Stimulated activated CD4-positive, alpha-beta T cell treated with anti-CD3 and anti-CD28 coated beads, TNF-alpha, amount 100 ng/mL, for 24 hours (primary cell): ENCODE measurements at regions not wholly inside any gene's neighbourhood (a gene's known extent, or its start where the extent isn't known, plus 50 kb on each side); places are given as distances from the start of the nearest gene placed in this dataset.

Experiments
- DNase-seq, 3 experiments: peaks; one replicate each; pipeline ENCODE4 v3.0.0-alpha.2; 2020; ENCODE audit warnings: low read depth in 3 of 3

DNA sequence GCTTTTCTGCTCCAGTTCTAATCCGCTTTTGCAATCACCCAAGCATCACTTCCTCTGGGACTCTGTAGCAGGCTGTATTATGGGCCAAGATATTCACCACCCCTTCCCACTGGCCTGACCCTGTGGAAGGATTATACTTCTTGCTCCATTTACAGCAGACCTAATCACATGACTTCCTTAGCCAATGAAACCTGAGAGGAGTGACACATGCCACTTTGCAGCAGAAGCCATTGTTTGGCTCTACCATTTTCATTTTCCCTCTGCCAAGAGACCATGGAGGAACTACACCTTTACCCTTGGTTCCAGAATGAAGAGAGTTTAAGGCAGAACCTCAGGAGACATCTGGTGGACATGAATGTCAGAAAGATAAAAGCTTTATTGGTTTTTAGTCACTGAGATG is 134.9 kb upstream of the HSD17B12 start:
- no peak for DNase-seq

DNA sequence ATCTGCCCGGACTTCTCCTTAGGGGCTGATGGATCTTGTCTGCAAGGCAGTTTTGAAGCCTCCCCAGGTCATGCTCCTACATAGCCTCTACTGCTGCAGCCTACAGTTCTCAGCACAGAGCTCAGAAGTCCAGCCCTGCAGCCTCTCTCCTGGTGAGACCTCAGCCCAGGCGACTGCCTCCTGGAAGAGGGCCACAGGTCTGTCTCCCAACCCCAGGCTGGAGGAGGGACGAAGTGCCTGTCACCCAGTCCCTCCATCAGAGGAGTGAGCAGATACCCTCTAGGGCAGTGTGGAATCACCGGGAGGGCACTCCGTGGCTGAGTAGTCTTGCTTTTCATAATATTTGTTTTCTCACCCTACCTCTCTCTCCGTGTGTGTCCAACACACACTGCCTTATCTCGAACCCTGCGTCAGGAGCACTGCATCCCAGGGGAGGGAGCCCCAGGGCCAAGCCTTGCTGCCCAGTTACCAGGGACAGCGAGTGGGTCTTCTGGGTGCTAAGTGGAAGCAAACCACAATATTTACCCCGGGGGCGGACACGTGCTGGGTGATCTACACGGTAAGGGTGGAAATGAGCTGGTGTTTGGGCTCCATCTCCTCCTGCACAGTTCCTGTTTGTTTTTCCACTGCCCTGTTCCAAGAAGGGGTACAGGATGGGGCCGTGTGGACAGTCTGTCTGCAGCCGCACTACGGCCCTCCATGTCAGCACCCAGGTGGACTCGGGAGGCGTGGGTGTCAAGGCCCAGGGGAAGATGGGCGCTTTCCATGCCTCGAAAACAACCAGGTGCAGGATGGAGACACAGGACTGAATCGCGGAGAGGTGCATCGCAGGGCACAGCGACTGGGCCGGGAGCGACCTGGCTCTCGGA is 133.7 kb upstream of the HSD17B12 start:
- no peak for DNase-seq

GRCh38 chr11:43547430-43547831 is 133.1 kb upstream of the HSD17B12 start:
- no peak for DNase-seq

DNA sequence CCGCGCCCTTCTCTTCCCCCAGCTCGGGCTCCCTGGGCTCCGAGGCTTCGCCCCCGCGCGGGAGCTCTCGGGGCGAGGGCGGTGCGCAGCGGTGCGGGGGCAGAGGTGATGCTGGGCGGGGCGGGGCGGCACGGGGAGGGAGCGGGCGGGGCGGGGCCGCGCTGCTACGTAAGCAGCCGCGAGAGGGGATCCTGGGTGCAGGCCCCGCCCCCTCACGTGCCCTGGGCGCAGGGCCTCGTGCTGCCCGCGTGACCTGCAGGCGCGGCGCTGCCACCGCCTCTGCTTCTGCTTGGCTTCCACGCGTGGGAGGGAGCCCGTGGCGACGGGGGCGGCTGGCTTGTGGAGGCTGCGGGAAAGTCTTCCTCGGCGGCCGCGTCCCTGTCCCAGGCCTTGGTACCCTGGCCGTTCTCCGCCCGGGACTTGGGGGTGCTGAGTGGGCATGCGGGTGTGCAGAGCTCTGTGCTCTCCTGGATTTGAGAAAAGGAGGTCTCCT is 132.6 kb upstream of the HSD17B12 start:
- no peak for DNase-seq

GRCh38 chr11:43548916-43549315 is 131.6 kb upstream of the HSD17B12 start:
- no peak for DNase-seq

DNA sequence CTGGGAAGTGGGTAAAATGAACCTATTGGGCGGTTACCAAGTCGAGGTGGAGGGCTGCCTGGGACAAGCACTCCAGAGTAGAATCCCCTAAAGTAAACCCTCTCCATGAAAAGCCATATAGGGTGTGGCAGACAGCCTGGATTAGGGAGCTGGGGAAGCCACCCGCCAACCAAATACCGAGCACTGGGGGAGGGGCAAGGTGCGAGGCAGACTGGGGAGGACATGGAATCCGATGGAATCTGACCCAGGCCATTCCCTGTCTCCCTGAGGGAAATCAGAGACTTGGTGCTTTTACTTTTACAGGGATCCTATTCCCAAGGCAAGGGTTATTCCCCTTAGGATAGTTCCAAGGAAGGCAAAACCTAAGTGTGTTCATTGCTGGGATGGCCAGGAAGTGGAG is 130.9 kb upstream of the HSD17B12 start:
- DNase-seq: no peak

DNA sequence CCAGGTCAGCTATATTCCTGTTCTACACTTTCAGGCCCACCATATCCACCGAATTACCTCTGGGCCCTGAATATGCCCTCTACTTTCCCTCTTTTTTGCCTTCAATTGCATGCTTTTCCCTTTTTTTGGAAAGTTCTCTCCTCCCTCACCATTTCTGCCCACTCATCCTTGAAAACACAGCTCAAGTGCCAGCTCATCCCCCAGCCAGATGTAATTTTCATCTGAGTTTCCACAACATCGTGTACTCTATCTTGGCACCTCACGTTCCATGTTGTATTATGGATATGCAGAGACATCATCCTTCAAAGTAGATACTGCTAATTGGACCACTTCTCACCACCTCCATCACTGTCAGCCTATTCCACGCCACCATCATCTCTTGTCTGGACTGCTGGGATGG is 129.8 kb upstream of the HSD17B12 start:
- DNase-seq: no peak

- no peak for DNase-seq
Observed at GRCh38 chr11:43554148-43554473, 126.4 kb upstream of the HSD17B12 start.

- DNase-seq: no peak
Observed at GRCh38 chr11:43555186-43555585, 125.4 kb upstream of the HSD17B12 start.

DNA sequence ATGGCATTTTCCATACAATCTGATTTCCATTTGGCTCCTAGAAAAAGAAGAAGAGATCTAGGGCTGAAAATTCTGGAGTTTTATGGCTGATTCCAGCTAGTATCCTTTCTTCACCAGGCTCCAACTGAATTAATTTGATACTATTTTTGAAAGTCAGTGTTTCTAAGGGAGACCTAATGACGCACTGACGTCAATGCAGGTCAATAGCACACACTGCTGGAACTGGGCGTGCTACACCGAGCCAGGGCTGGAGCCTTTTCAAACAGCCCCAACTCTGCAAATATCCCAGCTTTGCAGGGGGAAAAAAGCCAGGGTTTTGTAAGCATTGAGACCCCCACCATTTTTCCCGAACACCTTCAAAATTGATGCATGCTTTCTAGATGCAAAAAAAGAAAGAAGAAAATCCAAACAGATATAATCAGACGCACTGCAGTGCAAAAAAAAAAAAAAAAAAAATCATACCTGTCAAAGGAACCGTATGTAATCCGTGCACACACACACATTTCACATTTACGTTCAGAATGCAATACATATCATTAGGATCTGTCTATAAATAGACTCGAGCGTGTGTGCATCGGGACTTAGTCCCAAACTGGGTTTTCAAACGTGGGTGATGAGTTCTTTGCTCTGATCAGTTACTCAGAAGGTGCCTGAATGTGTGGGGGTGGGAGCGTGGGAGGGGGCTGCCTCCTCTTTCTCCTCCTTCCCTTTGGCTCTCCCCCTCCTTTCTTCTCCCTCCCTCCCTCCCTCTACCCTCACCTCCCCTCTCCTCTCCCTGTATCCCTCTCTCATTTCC is 124.5 kb upstream of the HSD17B12 start:
- DNase-seq: no peak

DNA sequence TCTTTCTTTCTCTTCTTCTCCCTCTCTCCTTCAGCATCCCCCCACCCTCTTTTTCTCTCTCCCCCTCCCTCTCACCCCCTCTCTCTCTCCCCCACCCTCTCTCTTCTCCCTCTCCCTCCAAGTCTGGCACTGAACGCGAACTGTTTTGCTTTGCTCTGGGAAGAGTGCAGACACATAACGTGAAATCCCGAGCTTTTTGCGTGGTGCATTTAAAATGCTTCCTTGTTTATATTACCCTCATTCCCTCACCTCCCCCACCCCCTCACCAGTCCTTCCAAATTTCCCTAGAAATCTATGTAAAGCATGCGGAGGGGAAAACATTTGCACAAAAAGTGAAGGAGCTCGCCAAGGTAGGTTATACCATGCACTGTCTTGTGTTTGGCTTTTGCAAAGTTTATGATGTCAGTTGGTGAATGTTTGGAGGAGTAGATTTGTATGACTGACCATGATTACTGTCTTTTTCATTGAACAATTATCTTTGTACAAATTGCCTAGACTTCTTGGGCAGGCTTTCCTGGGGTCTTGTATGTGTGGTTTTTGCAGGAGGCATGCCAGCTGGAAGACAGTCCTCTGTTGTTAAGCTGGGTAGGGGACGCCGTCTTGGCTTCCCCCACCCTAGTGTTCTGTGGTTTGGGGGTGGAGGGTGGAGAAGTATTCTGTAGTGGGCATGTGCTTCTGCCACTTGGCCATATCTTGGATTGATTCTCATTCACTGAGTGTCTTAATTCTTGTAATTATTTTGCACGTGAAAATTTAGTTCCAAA is 123.7 kb upstream of the HSD17B12 start:
- no peak for DNase-seq

GRCh38 chr11:43557553-43558110 is 122.9 kb upstream of the HSD17B12 start:
- DNase-seq: no peak

- no peak for DNase-seq
Observed at GRCh38 chr11:43558146-43558545, 122.4 kb upstream of the HSD17B12 start.

- no peak for DNase-seq
Observed at GRCh38 chr11:43558556-43559127, 121.9 kb upstream of the HSD17B12 start.

DNA sequence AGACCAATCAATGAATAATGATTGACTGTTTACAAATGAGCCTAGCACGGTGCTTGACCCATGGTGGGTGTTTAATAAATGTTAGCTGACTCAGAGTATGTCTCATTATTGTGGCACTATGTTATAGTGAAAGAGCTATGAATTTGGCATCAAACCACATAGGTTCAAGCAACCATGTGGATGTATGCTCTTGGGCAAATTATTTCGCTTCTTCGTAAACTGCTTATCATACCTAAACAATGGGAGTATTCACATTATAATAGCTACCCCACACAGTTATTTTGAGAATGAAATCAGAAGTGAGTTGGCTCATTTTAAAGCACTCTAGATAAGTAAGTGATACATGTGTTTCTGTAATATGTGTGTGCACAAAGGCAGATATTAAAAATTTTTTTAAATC is 118.7 kb upstream of the HSD17B12 start:
- no peak for DNase-seq

DNA sequence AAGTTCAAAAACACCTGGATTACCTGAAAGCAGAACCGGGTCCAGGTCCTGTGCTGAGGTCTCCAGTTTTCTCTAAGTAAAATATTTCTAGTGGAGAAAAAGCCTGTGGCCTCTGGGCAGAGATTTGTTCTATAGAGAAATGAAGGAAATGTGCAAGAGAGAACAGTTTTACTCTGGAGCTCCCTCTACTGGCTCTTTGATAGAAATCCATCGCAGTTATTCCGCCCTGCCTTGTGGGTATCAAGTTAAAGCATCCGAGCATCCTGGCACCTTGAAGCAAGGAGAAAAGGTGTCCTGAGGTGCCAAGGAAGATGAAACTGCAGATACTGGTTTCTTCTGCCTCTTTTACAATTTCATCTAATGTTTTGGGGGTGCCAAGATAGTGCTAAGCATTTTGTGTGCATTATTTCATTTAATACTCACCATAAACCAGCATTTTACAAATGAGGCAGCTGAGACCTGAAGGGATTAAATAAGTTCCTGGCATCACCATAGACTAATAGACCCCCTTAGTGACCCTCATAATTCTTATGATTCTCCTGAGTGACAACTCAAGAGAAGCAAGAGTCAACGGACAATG is 113.1 kb upstream of the HSD17B12 start:
- DNase-seq: no peak

DNA sequence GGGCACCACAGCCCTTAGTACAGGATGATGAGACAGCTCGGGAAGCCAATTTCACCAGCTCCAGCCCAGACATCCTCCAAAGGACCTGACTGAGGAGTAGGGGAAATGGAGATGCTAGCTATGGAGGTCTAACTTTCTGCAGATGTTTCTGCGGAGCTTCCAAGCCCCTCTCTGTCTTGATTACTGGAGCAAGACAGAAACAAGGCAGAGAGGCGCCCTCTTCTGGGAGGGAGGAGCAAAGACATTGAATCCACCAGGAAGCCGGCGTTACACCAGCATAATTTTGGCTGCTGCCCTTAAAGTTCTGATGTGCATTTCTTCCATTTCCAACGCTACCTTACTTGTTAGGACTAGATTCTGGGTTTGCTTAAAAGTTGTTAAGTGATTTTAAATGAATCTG is 107.3 kb upstream of the HSD17B12 start:
- no peak for DNase-seq

GRCh38 chr11:43573873-43574272 is 106.7 kb upstream of the HSD17B12 start:
- DNase-seq: no peak

- DNase-seq: no peak
Observed at GRCh38 chr11:43574411-43574810, 106.1 kb upstream of the HSD17B12 start.

DNA sequence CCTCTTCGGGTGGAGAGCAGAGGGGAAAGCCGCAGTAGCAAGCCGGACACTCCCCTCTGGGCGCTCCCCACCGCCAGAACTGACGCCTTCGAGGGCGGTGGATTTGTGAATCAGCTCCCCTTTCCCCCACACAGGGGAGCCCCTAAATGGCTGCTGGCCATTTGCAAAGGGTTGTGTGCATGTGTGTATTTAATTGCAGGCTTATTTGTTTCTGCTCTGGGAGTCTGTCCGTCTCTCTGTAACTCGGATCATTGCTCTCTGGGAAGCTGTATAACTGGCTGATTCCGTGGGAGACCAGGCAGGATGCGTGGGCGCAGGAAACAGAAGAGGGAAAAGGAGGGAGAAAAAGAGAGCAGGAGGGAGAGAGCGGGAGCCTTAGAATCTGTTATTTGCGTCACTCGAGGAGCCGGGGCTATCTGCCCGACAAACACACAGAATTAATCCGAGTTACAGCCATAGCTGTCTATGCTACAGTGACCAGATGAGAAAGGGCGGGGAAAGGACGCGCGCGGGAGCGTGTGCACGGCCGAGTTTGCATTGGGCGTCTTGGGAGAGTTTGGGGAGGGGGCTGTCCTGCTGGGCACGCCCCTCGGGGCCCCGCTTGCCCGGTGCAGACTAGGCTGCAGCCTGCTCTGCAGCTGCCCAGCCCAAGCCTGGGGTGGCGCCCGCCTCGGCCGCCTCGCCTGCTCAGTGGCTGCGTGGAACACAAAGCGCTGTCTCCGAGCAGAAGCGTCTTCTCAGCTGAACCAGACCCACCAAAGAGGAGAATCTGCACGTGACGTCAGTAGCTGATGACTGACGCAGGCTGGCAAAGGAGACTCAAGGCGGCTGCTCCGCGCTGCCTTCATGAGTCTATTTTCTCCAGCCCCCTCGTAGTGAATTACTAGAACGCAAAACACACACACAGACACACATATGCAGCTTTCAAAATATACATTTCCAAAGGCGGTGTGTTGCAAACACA is 105.3 kb upstream of the HSD17B12 start:
- no peak for DNase-seq
